CD14-positive monocyte (primary cell): ENCODE measurements at regions not wholly inside any gene's neighbourhood (a gene's known extent, or its start where the extent isn't known, plus 50 kb on each side); places are given as distances from the start of the nearest gene placed in this dataset.

Experiments used
- DNase-seq, 3 donors: peaks; one replicate each; pipeline ENCODE4 v3.0.0-alpha.2; 2011 to 2022
- H2AFZ ChIP-seq: 2 replicates; pipeline ENCODE4 v1.6.0; 2012; ENCODE audit warnings: mild to moderate bottlenecking, low read depth, low read length, inconsistent platforms; ENCODE audit not compliant: insufficient read depth, poor library complexity, severe bottlenecking
- H3K27ac ChIP-seq, 2 donors: 1 replicate in 1 of 2; 2 replicates in 1 of 2; pipeline ENCODE4 v1.5.1; 2012 to 2013; ENCODE audit warnings: low read length in 2 of 2, control low read depth in 1 of 2, inconsistent platforms in 1 of 2, low read depth in 1 of 2, mild to moderate bottlenecking in 1 of 2
- H3K27me3 ChIP-seq, 2 donors: one replicate each; pipeline versions ENCODE4 v1.6.0 to v1.6.1; 2011 to 2013; ENCODE audit warnings: low read length in 2 of 2; ENCODE audit not compliant: control insufficient read depth in 2 of 2, insufficient read depth in 2 of 2
- H3K36me3 ChIP-seq, 2 donors: replicated peaks in 1 of 2; 1 replicate in 1 of 2; 2 replicates in 1 of 2; pipeline versions ENCODE4 v1.5.1 to v1.6.1; 2012 to 2013; ENCODE audit warnings: low read length in 2 of 2, control low read depth in 1 of 2, inconsistent platforms in 1 of 2, mild to moderate bottlenecking in 1 of 2; ENCODE audit not compliant: insufficient read depth in 2 of 2, control insufficient read depth in 1 of 2
- H3K4me1 ChIP-seq, 2 donors: 1 replicate in 1 of 2; 2 replicates in 1 of 2; pipeline versions ENCODE4 v1.5.1 to v1.6.1; 2012 to 2013; ENCODE audit warnings: low read length in 2 of 2, control low read depth in 1 of 2, inconsistent platforms in 1 of 2, mild to moderate bottlenecking in 1 of 2, moderate library complexity in 1 of 2; ENCODE audit not compliant: insufficient read depth in 2 of 2, control insufficient read depth in 1 of 2
- H3K4me2 ChIP-seq: replicated peaks from 2 replicates; pipeline ENCODE3; 2012; ENCODE audit warnings: low read length, moderate library complexity, mild to moderate bottlenecking; ENCODE audit not compliant: poor library complexity, severe bottlenecking; ENCODE audit errors: extremely low read depth
- H3K4me3 ChIP-seq, 3 experiments: fragments of 200-600 bp in 1 of 3; sonication (generic) in 1 of 3; replicated peaks in 1 of 3; 1 replicate in 2 of 3; 2 replicates in 1 of 3; pipeline ENCODE4 v1.5.1; 2011 to 2013; ENCODE audit warnings: low read length in 3 of 3, mild to moderate bottlenecking in 3 of 3, control low read depth in 2 of 3, low read depth in 2 of 3, inconsistent platforms in 1 of 3, moderate library complexity in 1 of 3
- H3K79me2 ChIP-seq: 2 replicates; pipeline ENCODE4 v1.6.0; 2012; ENCODE audit warnings: mild to moderate bottlenecking, control low read depth, inconsistent platforms, low read length, moderate library complexity; ENCODE audit not compliant: insufficient read depth
- H3K9ac ChIP-seq: 2 replicates; pipeline ENCODE4 v1.6.0; 2017; ENCODE audit warnings: low read length, mild to moderate bottlenecking; ENCODE audit not compliant: insufficient read depth, poor library complexity, severe bottlenecking
- H3K9me3 ChIP-seq, 2 donors: replicated peaks in 1 of 2; 1 replicate in 1 of 2; 2 replicates in 1 of 2; pipeline versions ENCODE4 v1.5.1 to v1.6.1; 2012 to 2013; ENCODE audit warnings: low read length in 2 of 2, control low read depth in 1 of 2; ENCODE audit not compliant: control insufficient read depth in 1 of 2, insufficient read depth in 1 of 2
- H4K20me1 ChIP-seq: 2 replicates; pipeline ENCODE4 v1.6.0; 2012; ENCODE audit warnings: mild to moderate bottlenecking, low read length, control low read depth, moderate library complexity; ENCODE audit not compliant: insufficient read depth
- H3K27ac Mint-ChIP-seq, 7 donors: one replicate each; pipeline ENCODE4 v1.8.0; 2020; ENCODE audit warnings: mild to moderate bottlenecking in 7 of 7, mixed read lengths in 7 of 7, moderate library complexity in 6 of 7, inconsistent platforms in 2 of 7
- H3K27me3 Mint-ChIP-seq, 3 donors: one replicate each; pipeline ENCODE4 v1.8.0; 2021 to 2022; ENCODE audit warnings: low read depth in 3 of 3, mild to moderate bottlenecking in 3 of 3, mixed read lengths in 3 of 3, moderate library complexity in 3 of 3, inconsistent platforms in 1 of 3
- H3K36me3 Mint-ChIP-seq, 2 donors: one replicate each; pipeline ENCODE4 v1.8.0; 2020; ENCODE audit warnings: mixed read lengths in 2 of 2, inconsistent platforms in 1 of 2, mild to moderate bottlenecking in 1 of 2
- H3K4me1 Mint-ChIP-seq: one replicate; pipeline ENCODE4 v1.8.0; 2020; ENCODE audit warnings: mild to moderate bottlenecking, mixed read lengths
- H3K4me3 Mint-ChIP-seq, 2 donors: one replicate each; pipeline ENCODE4 v1.8.0; 2020; ENCODE audit warnings: mild to moderate bottlenecking in 2 of 2, mixed read lengths in 2 of 2, moderate library complexity in 1 of 2
- H3K9me3 Mint-ChIP-seq, 7 donors: one replicate each; pipeline ENCODE4 v1.8.0; 2020 to 2022; ENCODE audit warnings: mixed read lengths in 7 of 7, mild to moderate bottlenecking in 6 of 7, moderate library complexity in 6 of 7, inconsistent platforms in 2 of 7
- WGBS: methylation state at CpG from one replicate; pipeline ENCODE4 v1.1.5; 2013; ENCODE audit warnings: missing lambda C conversion rate; ENCODE audit not compliant: insufficient coverage; 5-methylcytosine and 5-hydroxymethylcytosine counted together
- intact Hi-C, 2 donors: fragments of 100-400 bp; cut with micrococcal nuclease; formaldehyde crosslinking; loops; one replicate each; pipeline versions ENCODE4 v1.15.0 to v1.15.1; 2023
- TF ChIP-seq, protein P1 (sequence below): fragments of 200-600 bp; IDR thresholded peaks from one replicate; pipeline ENCODE4 v1.8.0; 2022; ENCODE audit warnings: antibody characterized with exemption, mild to moderate bottlenecking

DNA sequence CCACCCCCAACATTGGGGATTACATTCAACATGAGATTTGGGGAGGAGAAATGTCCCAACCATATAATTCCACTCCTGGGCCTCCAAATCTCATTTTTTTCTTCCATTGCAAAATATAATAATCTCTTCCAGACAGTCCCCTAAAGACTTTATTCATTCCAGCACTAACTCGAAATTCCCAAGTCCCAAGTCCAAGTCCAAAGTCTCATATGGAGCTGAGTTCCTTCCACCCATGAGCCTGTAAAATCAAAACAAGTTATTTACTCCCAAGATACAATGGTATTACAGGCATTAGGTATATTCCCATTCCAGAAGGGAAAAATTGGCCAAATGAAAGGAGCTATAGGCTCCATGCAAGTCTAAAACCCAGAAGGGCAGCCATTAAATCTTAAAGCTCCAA is 56.7 kb downstream of the P2RY1 start:
- no peak overlapping the region for H3K9ac ChIP-seq
- H3K9me3 ChIP-seq: no peaks in the 10 kb centered on the region
- no peak overlapping the region for H3K4me3 Mint-ChIP-seq
- 100% methylated on average over 1 of the region's 1 CpG for WGBS
- no peaks in the 10 kb centered on the region for H3K4me1 ChIP-seq
- H3K36me3 Mint-ChIP-seq: no peaks in the 10 kb centered on the region
- no peaks in the 10 kb centered on the region for H3K36me3 ChIP-seq
- H3K4me3 ChIP-seq: no peak overlapping the region
- H4K20me1 ChIP-seq: no peaks in the 10 kb centered on the region
- no peaks in the 10 kb centered on the region for H3K79me2 ChIP-seq
- intact Hi-C loops: loop anchor here in 1 of 2 donors (10.0 kb wide), 1 partner anchor 57 kb away; the partner anchor contains the start of gene P2RY1
- DNase-seq: no peak
- no peak overlapping the region for H3K4me2 ChIP-seq
- no peaks in the 10 kb centered on the region for H3K4me1 Mint-ChIP-seq
- H3K27ac Mint-ChIP-seq: no peak overlapping the region
- peaks cover 0 to 6% (median 2%) of the 10 kb centered on the region in 7 donors for H3K9me3 Mint-ChIP-seq
- peaks cover 0 to 3% (median 1%) of the 10 kb centered on the region in 3 donors for H3K27me3 Mint-ChIP-seq
- H2AFZ ChIP-seq: no peak overlapping the region
- no peaks in the 10 kb centered on the region for H3K27me3 ChIP-seq
- H3K27ac ChIP-seq: no peak overlapping the region
- TF ChIP-seq, protein P1, sequence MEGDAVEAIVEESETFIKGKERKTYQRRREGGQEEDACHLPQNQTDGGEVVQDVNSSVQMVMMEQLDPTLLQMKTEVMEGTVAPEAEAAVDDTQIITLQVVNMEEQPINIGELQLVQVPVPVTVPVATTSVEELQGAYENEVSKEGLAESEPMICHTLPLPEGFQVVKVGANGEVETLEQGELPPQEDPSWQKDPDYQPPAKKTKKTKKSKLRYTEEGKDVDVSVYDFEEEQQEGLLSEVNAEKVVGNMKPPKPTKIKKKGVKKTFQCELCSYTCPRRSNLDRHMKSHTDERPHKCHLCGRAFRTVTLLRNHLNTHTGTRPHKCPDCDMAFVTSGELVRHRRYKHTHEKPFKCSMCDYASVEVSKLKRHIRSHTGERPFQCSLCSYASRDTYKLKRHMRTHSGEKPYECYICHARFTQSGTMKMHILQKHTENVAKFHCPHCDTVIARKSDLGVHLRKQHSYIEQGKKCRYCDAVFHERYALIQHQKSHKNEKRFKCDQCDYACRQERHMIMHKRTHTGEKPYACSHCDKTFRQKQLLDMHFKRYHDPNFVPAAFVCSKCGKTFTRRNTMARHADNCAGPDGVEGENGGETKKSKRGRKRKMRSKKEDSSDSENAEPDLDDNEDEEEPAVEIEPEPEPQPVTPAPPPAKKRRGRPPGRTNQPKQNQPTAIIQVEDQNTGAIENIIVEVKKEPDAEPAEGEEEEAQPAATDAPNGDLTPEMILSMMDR: no peak

DNA sequence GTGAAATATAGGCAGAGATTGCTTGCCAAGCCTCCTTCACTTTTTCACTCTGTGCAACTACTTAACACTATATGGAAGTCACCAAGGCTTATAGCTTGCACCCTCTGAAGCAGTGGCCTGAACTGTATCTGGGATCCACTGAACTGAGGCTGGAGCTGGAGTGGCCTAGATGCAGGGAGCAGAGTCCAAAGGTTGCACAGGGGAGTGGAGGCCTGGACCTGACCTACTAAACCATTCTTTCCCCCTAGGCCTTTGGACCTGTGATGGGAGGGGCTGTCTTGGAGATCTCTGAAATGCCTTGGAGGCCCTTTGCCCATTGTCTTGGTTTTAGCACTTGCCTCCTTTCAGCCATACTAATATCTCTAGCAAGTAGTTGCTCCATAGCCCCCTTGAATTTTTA is 57.5 kb downstream of the P2RY1 start:
- no peak overlapping the region for H3K27ac ChIP-seq
- H3K9ac ChIP-seq: no peak overlapping the region
- H3K4me1 Mint-ChIP-seq: no peaks in the 10 kb centered on the region
- DNase-seq: no peak
- no peak overlapping the region for H3K4me3 ChIP-seq
- H4K20me1 ChIP-seq: no peaks in the 10 kb centered on the region
- no peaks in the 10 kb centered on the region for H3K36me3 ChIP-seq
- H3K4me3 Mint-ChIP-seq: no peak overlapping the region
- H3K27me3 Mint-ChIP-seq: peaks cover 0 to 3% (median 1%) of the 10 kb centered on the region in 3 donors
- no peak overlapping the region for H3K27ac Mint-ChIP-seq
- no peaks in the 10 kb centered on the region for H3K4me1 ChIP-seq
- no peaks in the 10 kb centered on the region for H3K9me3 ChIP-seq
- peaks cover 0 to 6% (median 2%) of the 10 kb centered on the region in 7 donors for H3K9me3 Mint-ChIP-seq
- intact Hi-C loops: loop anchor here in 1 of 2 donors (10.0 kb wide), 1 partner anchor 58 kb away; the partner anchor contains the start of gene P2RY1
- no peak overlapping the region for H2AFZ ChIP-seq
- H3K36me3 Mint-ChIP-seq: no peaks in the 10 kb centered on the region
- no peaks in the 10 kb centered on the region for H3K27me3 ChIP-seq
- H3K79me2 ChIP-seq: no peaks in the 10 kb centered on the region
- H3K4me2 ChIP-seq: no peak overlapping the region
- TF ChIP-seq, protein P1: no peak
